ENCODE measurements at regions not wholly inside any gene's neighbourhood (a gene's known extent, or its start where the extent isn't known, plus 50 kb on each side); places are given as distances from the start of the nearest gene placed in this dataset.

DNA sequence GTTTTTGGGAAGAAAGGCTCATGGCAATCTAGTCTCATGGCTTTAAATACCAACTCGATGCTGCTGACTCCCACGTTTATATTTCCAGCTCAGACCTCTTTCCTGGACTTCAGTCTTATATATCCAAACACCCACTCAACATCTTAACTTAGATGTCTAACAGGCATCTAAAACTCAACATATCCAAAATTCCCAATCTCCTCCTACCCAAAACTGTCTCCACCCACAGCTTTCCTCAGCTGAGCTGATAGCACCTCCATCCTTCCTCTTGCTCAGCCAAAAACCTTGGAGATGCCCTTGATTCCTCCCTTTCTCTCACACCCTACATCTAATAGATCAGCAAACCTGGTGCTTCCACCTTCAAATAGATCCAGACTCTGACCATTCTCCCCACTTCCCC lies 202.5 kb downstream of the TLE3 start:
- no peak for TF ChIP-seq EZH2phosphoT487 (IDR thresholded peaks at IDR 0.05; ENCODE audit: borderline replicate concordance)
- TF ChIP-seq, protein P1, sequence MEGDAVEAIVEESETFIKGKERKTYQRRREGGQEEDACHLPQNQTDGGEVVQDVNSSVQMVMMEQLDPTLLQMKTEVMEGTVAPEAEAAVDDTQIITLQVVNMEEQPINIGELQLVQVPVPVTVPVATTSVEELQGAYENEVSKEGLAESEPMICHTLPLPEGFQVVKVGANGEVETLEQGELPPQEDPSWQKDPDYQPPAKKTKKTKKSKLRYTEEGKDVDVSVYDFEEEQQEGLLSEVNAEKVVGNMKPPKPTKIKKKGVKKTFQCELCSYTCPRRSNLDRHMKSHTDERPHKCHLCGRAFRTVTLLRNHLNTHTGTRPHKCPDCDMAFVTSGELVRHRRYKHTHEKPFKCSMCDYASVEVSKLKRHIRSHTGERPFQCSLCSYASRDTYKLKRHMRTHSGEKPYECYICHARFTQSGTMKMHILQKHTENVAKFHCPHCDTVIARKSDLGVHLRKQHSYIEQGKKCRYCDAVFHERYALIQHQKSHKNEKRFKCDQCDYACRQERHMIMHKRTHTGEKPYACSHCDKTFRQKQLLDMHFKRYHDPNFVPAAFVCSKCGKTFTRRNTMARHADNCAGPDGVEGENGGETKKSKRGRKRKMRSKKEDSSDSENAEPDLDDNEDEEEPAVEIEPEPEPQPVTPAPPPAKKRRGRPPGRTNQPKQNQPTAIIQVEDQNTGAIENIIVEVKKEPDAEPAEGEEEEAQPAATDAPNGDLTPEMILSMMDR (conservative IDR thresholded peaks at IDR 0.05; ENCODE audit: low read length), result no peak
- Histone ChIP-seq H3K4me2 (ENCODE audit: low read depth, low read length, poor library complexity, severe bottlenecking) (no peak overlapping the region), H3K27me3 (ENCODE audit: insufficient read depth, low read length, poor library complexity, severe bottlenecking) (peaks cover 12% of the 10 kb centered on the region)

DNA sequence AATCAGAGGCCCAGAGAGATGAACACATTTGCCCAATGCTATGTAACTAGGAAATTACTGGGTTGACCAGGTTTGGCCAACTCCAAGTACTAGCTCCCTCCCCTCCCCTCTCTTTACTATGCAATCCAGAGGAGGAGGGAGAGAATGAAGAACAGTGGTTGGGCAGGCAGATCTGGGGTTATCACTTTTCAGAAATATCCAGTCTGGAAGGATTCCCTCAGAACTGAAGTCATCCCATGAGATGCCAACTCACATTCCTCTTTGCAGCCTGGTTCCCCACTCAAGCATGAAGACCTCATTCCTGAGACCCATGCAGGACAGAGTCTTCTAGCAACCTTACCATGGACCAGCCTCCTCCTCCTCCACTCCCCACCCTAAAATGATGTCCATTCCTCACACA lies 201.1 kb downstream of the TLE3 start:
- H4K20me1 ChIP-seq (ENCODE audit: insufficient read depth, low read length, poor library complexity, severe bottlenecking), result no peaks in the 10 kb centered on the region
- H3K4me1 ChIP-seq (ENCODE audit: insufficient read depth, low read length, poor library complexity, severe bottlenecking), result no peaks in the 10 kb centered on the region
- H3K4me2 ChIP-seq (ENCODE audit: low read depth, low read length, poor library complexity, severe bottlenecking), result no peak overlapping the region
- H3K4me3 ChIP-seq (ENCODE audit: low read length, poor library complexity, severe bottlenecking), result no peak overlapping the region
- no peaks in the 10 kb centered on the region for H3K36me3 ChIP-seq (ENCODE audit: insufficient read depth, low read length)
- TF ChIP-seq, protein P1 (conservative IDR thresholded peaks at IDR 0.05; ENCODE audit: low read length), result no peak
- TF ChIP-seq EZH2phosphoT487 (IDR thresholded peaks at IDR 0.05; ENCODE audit: borderline replicate concordance), result no peak
- H3K9me3 ChIP-seq (ENCODE audit: insufficient read depth, low read depth, low read length), result no peaks in the 10 kb centered on the region
- no peak overlapping the region for H2AFZ ChIP-seq (ENCODE audit: low read length)
- H3K79me2 ChIP-seq (ENCODE audit: insufficient read depth, low read length), result no peaks in the 10 kb centered on the region
- no peaks in the 10 kb centered on the region for H3K9me2 ChIP-seq (replicated peaks; ENCODE audit: low read depth, low read length)
- H3F3A ChIP-seq (ENCODE audit: low read depth), result no peaks in the 10 kb centered on the region
- peaks cover 12% of the 10 kb centered on the region for H3K27me3 ChIP-seq (ENCODE audit: insufficient read depth, low read length, poor library complexity, severe bottlenecking)
- no peak overlapping the region for H3K9ac ChIP-seq (ENCODE audit: low read depth, low read length, poor library complexity, severe bottlenecking)

More for the DNA sequence above, 202.5 kb downstream of the TLE3 start:
- no peak overlapping the region for H3K9ac ChIP-seq (ENCODE audit: low read depth, low read length, poor library complexity, severe bottlenecking)
- no peaks in the 10 kb centered on the region for H3K4me1 ChIP-seq (ENCODE audit: insufficient read depth, low read length, poor library complexity, severe bottlenecking)
- H3K9me2 ChIP-seq (replicated peaks; ENCODE audit: low read depth, low read length), result no peaks in the 10 kb centered on the region
- 0 out of 2 replicates have a peak, but pooled peaks cover 5% of the 10 kb centered on the region for H3K9me3 ChIP-seq (ENCODE audit: insufficient read depth, low read depth, low read length)
- no peaks in the 10 kb centered on the region for H3K79me2 ChIP-seq (ENCODE audit: insufficient read depth, low read length)
- no peak overlapping the region for H3K4me3 ChIP-seq (ENCODE audit: low read length, poor library complexity, severe bottlenecking)
- H3F3A ChIP-seq (ENCODE audit: low read depth), result no peaks in the 10 kb centered on the region
- H3K36me3 ChIP-seq (ENCODE audit: insufficient read depth, low read length), result no peaks in the 10 kb centered on the region
- no peaks in the 10 kb centered on the region for H4K20me1 ChIP-seq (ENCODE audit: insufficient read depth, low read length, poor library complexity, severe bottlenecking)
- no peak overlapping the region for H2AFZ ChIP-seq (ENCODE audit: low read length)

DNA sequence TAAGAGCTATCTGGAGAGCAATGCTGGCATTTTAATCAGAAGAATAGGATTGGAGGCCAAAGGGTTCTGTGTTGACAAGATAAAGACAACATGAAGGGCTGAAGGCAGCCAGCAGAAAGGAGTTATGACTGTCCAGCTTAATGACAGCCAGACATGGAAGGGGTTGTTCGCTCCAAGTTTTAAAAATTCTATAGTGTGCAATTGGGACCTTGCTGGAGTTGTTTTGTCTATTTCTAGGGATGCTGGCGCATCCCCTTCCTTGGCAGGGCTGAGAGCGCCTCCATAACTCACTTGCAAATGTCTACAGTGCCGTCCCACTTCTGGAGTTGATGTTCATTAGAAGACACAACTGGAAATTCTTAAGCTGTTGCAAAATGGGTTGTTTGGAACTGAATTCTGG lies 200.7 kb downstream of the TLE3 start:
- Histone ChIP-seq H3K27me3 (ENCODE audit: insufficient read depth, low read length, poor library complexity, severe bottlenecking) (peaks cover 12% of the 10 kb centered on the region), H3K9ac (ENCODE audit: low read depth, low read length, poor library complexity, severe bottlenecking) (no peak overlapping the region), H3K4me1 (ENCODE audit: insufficient read depth, low read length, poor library complexity, severe bottlenecking) (no peaks in the 10 kb centered on the region), H4K20me1 (ENCODE audit: insufficient read depth, low read length, poor library complexity, severe bottlenecking) (no peaks in the 10 kb centered on the region), H3K9me2 (replicated peaks; ENCODE audit: low read depth, low read length) (no peaks in the 10 kb centered on the region), H3K4me2 (ENCODE audit: low read depth, low read length, poor library complexity, severe bottlenecking) (no peak overlapping the region), H2AFZ (ENCODE audit: low read length) (no peak overlapping the region), H3K79me2 (ENCODE audit: insufficient read depth, low read length) (no peaks in the 10 kb centered on the region), H3F3A (ENCODE audit: low read depth) (no peaks in the 10 kb centered on the region), H3K9me3 (ENCODE audit: insufficient read depth, low read depth, low read length) (no peaks in the 10 kb centered on the region), H3K36me3 (ENCODE audit: insufficient read depth, low read length) (no peaks in the 10 kb centered on the region), H3K4me3 (ENCODE audit: low read length, poor library complexity, severe bottlenecking) (no peak overlapping the region)
- TF ChIP-seq, protein P1 (conservative IDR thresholded peaks at IDR 0.05; ENCODE audit: low read length), result no peak
- TF ChIP-seq EZH2phosphoT487 (IDR thresholded peaks at IDR 0.05; ENCODE audit: borderline replicate concordance), result no peak

Measured in Loucy (cell line).